AG20443 (cell line): ENCODE measurements at regions not wholly inside any gene's neighbourhood (a gene's known extent, or its start where the extent isn't known, plus 50 kb on each side); places are given as distances from the start of the nearest gene placed in this dataset.
A peak's percentile ranks its signal among the peaks of the same experiment; 100 is the strongest.
"Not testable (repeated sequence)": the region's sequence is repeated elsewhere in the genome, so short reads cannot be mapped to it uniquely, and the experiment has no call there.

ENCODE experiments used
- DNase-seq: peaks from one replicate; pipeline ENCODE4 v3.0.0; 2012; ENCODE audit warnings: low spot score, mixed read lengths

GRCh38 chr20:11976966-11977365 lies 59.3 kb downstream of the BTBD3 start:
- no peak for DNase-seq

GRCh38 chr20:11978496-11978895 lies 60.8 kb downstream of the BTBD3 start:
- DNase-seq: no peak

- no peak for DNase-seq
These were observed 61.8 kb downstream of the BTBD3 start for GRCh38 chr20:11979306-11979990.

- DNase-seq: no peak
These were observed 62.6 kb downstream of the BTBD3 start for GRCh38 chr20:11980263-11980662.

DNA sequence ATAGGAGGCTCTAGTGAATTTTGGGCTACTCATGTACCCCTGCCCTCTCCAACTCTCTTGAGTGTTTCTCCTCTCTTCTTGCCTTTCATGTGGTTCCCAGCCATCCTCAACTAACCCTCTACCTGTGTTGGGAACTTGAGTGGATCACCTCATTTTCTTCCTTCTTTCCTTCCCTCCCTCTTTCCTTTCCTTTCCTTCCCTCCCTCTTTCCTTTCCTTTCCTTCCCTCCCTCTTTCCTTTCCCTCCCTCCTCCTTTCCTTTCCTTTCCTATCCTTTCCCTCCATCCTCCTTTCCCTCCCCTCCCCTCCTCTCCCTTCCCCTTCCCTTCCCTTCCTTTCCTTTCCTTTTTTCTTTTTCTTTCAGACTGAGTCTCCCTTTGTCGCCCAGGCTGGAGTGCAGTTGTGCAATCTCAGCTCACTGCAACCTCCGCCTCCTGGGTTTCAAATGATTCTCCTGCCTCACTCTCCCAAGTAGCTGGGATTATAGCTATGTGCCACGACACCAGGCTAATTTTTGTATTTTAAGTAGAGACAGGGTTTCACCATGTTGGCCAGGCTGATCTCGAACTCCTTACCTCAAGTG lies 63.8 kb downstream of the BTBD3 start:
- no peak for DNase-seq

DNA sequence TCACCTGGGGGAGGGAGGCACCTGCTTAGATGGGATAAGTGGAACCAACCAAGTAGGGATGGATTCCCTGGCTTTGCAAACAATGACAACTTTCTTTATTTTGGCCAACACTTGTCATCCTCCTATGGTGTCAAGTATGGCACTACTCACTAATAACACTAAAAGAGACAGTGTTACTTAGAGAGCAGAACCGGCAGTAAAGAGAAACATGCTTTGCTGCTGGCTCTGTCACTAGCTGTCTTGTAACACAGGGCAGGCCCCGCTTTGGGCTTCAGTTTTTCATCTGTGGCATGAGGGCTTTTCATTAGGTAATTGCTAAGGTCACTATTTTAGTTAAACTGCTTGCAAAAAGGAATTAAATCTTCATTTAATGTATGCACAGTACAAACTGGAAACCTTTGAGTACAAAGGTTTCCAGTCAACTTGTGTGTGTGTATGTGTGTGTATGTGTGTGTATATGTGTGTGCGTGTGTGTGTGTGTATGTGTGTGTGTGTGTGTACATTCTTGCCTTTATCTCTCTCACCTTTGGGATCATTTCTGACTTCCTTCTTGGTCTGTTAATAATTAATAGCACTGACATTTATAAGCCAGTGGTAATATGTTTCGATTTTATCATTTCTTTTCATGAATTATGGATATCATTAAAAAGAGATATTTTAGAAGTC lies 64.7 kb downstream of the BTBD3 start:
- no peak for DNase-seq

GRCh38 chr20:11982955-11983470 lies 65.3 kb downstream of the BTBD3 start:
- DNase-seq: no peak

DNA sequence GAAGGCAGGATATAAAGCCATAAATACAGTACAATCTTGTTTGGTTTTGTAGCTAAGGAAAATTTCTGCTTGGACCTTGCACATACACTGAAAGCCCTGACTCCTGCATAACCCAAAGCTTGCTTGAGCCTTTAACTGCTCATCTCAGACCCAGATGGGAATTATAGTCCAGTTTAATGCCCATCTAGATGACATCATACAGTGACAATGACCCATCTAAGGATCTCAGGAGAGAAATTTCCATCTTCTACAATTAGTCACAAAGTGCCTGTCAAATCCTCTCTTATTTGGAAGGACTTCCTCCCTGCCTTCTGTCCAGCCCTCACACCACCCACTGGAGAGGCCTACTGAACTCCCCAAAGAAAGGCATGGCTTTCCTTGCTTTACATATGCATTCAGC lies 69.3 kb downstream of the BTBD3 start:
- no peak for DNase-seq

DNA sequence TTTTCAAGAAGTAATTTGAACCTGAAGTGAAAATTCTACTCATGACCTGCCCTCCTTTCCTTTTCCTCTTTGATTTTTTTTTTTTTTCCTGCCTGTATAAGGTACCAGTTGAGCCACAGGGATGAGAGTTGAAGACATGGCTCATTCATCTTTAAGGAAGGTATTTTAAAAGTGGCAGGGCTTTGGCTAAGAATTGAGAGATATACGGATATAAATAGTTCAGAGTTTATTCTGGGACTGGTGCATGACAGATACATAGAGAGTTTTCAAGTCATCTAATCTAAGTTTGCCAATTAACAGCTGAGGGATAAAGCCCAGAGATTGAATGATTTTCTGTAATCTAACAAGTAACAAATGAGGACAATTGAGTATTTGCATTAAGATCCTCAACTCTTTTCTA lies 69.8 kb downstream of the BTBD3 start:
- no peak for DNase-seq

DNA sequence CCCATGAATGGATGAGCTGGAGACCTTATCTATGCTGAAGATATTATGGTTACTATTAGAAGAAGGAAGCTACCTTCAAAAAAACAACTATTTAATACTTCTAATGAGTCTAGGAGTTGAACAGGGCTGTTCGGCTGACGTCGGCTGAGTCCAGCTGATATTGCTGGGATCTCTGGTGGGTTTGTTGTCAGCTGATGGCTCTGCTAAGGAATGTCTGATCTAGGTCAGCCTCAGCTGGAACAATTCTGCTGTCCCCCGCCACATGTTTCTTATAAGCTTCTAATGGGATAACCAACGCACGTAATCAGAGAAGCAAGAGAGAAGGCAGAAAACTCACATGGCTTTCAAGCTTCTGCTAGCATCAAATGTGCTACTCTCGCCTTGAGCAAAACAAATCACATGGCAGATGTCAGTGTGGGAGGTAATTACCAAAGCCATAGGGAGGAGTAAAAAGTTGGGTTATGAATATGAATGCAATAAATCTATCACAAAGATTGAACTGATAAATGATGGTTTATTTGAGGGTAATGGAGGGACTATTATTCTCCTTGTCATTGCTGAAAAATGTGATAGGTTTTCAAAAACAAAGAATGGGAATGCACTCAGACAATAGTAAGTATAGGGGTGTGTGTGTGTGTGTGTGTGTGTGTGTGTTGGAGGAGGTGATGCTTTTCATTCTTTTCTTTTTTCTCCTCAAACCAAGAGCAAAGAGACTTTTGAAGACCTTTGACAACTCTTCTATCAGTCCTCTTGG lies 71.5 kb downstream of the BTBD3 start:
- no peak for DNase-seq

- DNase-seq: no peak
These were observed 74.7 kb downstream of the BTBD3 start for GRCh38 chr20:11992426-11992825.

DNA sequence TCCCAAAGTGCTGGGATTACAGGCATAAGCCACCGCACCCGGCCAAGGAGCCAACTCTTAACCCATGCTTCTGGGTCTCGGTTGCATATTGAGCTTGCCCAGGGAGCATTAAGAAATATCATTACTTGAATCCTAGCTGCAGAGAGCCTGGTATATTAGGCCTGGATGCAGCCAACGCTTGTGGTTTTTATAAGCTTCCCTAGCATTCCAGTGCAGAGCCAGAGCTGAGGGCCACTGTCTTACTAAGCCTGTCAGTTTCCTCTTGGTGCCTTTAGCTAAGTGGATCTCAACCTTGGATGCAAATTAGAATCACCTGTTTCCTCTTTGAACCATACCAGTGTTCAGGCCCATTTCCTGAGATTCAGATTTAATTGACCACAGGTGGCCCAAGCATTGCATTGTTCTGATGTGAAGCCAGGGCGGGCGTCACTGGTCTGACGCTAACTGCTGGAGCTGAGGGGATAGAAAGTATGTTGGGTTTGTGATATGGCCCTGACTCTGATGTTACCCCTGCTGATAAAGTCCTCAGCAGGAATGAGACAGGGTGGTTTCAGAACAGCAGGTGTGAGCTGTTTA lies 76.3 kb downstream of the BTBD3 start:
- DNase-seq: peak; percentile 22

GRCh38 chr20:11995805-11996567 lies 78.3 kb downstream of the BTBD3 start:
- DNase-seq: no peak

DNA sequence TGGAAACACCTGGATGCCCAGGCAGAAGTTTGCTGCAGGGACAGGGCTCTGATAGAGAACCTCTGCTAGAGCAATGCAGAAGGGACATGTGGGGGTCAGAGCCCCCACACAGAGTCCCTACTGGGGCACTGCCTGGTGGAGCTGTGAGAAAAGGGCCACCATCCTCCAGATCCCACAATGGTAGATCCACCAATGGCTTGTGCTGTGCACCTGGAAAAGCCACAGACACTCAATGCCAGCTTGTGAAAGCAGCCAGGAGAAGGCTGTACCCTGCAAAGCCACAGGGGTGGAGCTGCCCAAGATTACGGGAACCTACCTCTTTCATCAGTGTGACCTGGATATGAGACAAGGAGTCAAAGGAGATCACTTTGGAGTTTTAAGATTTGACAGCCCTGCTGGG lies 87.1 kb downstream of the BTBD3 start:
- not testable (repeated sequence) for DNase-seq

GRCh38 chr20:12012241-12013222 lies 94.8 kb downstream of the BTBD3 start:
- peak; percentile 69 for DNase-seq

- DNase-seq: no peak
These were observed 96.6 kb downstream of the BTBD3 start for GRCh38 chr20:12014276-12014675.

DNA sequence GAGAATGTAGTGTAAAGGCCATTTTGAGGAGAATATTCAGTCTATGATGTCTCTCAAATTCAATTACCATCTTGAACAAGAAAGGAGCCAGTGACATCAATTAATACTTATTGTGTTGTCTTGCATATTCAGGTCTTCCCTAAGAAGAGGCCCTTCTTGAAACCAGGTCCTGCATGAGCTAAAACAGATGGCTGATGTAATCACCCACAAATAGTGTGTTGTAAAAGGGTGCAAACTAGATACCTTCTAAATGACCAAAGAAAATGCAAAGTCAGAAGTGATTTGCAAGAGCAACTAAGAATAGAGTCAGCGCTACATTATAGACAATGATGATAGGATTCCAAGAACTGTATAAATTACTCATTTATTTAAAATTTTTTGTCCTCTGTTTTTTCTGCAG lies 97.0 kb downstream of the BTBD3 start:
- no peak for DNase-seq

DNA sequence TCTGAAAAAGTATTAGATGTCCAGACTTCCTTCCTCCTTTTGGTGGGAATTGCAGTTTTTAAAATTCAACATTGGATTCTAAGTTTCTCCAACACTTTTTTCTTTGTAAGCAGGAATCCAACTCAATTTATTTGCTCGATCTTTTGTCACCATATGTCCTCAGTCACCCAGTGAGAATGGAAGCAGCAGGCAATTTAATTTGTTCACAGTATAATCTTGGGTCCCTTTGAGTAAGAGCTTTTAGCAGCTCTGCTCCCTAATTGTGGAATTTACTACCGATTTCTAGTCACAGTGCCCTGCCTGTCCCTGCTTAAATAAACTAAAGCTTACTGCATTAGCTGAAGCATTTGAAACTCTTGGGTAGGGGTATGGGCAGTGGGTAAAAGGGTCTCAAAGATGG lies 98.6 kb downstream of the BTBD3 start:
- no peak for DNase-seq

GRCh38 chr20:12019715-12020114 lies 102.0 kb downstream of the BTBD3 start:
- no peak for DNase-seq

- no peak for DNase-seq
These were observed 103.2 kb downstream of the BTBD3 start for GRCh38 chr20:12020846-12021245.
